Mucosa of gallbladder (tissue), 1 donor: ENCODE measurements at regions not wholly inside any gene's neighbourhood (a gene's known extent, or its start where the extent isn't known, plus 50 kb on each side); places are given as distances from the start of the nearest gene placed in this dataset.

Source experiments
- DNase-seq: peaks from one replicate; pipeline ENCODE4 v3.0.0-alpha.2; 2020; ENCODE audit warnings: low spot score
- donor health status: DM: no; HTN: no; CAD: no.

GRCh38 chr13:22176968-22177520, 506.2 kb downstream of the FGF9 start:
- no peak for DNase-seq

GRCh38 chr13:22178878-22179277, 508.0 kb downstream of the FGF9 start:
- DNase-seq, result no peak

GRCh38 chr13:22187329-22187728, 516.5 kb downstream of the FGF9 start:
- DNase-seq, result no peak

DNA sequence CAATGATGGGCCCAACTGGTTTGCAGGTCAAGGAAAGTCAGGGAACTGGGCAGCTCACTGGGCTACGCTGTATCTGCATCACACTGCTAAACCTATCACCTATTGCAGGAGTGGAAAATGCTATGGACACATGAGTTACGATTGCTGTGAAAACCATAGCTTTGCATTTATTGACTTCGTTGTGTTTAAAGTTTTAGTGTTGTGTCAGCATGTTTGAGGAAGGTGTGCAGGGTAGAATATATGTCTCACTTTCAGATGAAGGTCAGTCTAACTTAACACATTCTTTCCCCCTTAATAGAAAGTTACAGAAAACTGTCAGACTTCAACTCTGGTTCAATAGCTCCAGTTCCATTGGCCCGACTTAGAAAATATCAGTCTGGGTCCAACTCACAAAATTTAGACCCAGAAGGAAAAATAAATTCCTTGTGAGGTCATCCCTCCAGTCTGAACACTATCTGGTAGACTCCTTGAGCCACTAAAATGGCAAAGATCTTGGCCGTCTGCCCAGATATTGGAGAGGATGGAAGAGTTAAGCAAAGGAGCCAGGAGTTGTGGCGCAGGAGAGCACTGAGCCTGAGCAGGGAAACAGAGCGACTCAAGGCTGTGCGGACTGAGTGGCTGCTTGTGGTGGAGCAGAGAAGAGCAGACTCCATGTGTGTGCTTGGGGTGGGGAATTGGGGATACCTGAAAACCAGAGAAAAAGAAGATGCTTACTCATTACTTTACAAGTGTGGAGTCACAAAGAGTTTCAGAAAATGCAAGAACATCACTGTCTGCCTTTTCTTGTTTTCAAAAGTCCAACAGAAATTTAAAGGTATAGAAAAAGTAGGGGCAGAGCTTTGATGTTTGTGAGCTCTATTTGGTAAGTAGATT, 518.5 kb downstream of the FGF9 start:
- no peak for DNase-seq

GRCh38 chr13:22193070-22193469, 522.2 kb downstream of the FGF9 start:
- DNase-seq, result no peak

DNA sequence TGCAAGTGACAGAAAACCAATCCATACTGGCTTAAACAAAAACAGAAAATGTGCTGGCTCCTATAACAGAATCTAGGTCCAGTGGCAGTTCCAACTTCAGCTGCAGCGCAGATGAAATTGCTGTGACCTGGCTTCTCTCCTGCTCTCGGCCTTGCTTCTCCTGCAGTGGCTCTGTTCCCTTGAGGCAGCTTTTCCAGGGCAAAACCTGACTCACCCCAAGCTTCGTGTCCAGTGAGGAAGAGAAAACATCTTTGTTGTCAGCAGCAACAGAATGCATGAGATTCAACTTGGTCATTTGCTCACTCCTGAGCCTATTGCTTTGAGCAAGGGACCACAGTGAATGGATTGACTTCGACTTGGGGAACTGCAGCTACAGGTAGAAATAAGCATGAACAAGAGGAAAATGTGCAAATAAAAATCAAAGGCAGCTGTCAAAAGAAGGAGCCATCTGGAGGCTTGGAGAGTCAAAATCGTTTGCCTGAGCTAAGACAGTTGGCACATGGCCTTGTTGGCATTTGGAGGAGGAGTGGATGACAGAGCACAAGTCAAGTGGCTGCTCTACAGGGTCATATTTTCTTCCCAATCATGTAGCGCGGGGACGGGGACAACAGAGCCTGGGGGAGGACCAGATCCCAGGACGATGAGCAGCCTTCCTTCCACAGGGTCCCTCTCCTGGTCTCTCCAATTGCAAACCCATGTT, 523.4 kb downstream of the FGF9 start:
- no peak for DNase-seq

DNA sequence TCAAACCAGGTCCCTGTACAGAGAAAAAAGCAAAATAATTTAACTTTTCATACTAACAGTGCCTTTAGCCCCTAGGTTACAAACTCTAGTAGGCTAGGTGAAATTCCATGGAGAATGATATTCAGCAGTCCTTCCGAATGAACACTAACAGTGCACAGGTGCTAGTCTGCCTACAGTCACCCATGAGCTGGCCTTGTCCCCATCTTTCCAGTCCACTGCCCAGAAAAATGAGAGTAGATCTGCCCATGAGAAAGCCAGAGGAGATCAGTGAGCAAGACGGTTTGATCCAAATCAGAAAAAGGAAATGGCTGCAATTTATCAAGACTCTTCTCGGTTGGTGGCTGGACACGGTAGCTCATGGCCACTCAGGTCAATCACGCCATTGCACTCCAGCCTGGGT, 524.9 kb downstream of the FGF9 start:
- no peak for DNase-seq

GRCh38 chr13:22196777-22197176, 525.9 kb downstream of the FGF9 start:
- no peak for DNase-seq

DNA sequence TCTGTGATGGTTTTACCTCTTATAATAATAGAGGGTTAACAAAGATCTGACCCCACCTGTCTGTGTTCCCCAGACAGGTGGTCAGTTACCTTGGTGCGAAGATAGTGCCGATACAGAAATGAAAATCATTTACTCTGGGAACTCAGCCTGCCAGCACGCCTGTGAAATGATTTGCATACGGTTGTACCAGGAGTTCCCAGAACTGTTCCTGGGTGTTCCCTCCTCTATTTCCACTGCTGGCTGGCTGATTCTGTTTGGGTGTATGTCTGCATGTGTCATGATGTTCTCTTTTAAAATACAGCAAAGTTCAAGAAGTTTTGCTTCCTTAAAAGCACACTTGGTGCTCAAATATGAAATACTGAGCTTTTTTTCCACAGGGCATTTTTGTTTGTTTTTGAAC, 527.1 kb downstream of the FGF9 start:
- DNase-seq, result no peak

DNA sequence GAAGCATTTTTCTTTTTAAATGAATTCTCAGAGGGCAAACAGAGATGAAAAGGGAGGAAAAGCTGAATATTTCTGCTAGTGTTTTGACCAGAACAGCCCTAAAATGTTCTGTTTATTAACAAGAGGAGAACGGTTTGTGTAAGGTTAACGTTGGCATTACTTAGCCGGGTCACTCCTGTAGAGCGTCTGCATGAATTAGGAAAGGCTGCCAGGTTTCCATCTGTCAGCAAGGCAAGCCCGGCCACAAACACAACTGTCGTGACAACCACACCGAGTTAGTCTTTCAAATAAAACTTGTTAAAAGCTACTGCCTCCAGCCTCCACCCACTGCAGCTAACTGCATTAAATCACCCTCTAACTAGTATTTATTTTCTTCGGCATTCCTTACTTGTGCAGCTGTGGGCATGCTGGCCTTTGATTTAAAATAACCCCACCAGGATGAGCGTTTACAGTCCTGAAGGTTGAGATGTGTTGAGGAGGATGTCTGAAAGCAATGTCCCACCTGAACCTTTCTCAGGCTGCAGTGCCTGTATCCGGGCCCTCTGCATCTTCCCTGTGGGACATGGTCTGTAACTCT, 527.9 kb downstream of the FGF9 start:
- DNase-seq, result no peak

DNA sequence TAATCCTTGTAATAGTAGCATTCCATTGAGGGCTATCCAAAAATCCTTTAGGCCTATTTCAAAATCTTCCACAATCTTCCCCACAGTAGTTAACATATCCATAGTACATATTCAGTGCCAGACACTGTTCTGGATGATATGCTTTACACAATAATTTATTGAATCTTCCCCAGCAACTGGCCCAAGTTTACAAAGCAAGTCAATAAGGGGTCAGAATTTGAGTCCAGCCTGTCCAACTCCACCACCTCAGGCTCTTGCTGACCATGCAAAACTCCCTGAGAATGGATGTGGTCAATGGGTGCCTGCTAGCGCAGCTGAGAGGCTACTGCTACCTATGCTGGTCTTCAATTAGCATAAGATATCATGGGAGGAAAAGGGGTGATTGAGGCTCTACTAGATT, 529.6 kb downstream of the FGF9 start:
- DNase-seq, result no peak

DNA sequence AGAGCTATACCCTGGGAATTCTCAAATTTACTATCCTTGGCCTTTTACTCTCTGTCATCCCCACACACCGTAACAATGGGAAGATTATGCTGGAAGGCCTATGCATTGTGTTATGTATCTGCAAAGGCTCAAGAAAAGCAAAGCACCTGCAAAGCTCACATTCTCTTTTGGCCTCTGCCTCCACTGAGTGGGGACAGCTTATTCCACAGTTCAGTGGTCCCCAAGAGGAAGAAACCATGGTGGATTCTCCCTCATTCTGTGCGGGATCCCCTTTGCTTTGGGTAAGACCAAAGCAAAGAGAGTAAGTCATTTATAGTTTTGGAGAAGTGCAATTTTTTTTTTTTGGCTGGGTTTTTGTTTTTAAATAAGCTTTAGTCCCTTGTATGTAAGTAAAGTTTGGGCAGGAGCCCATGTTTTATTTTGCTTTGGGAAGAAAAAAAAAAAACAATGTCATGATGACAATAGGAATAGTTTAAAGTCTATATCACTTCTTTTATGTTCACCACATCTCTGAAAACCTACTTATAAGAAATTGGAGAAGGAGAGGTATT, 530.6 kb downstream of the FGF9 start:
- no peak for DNase-seq

DNA sequence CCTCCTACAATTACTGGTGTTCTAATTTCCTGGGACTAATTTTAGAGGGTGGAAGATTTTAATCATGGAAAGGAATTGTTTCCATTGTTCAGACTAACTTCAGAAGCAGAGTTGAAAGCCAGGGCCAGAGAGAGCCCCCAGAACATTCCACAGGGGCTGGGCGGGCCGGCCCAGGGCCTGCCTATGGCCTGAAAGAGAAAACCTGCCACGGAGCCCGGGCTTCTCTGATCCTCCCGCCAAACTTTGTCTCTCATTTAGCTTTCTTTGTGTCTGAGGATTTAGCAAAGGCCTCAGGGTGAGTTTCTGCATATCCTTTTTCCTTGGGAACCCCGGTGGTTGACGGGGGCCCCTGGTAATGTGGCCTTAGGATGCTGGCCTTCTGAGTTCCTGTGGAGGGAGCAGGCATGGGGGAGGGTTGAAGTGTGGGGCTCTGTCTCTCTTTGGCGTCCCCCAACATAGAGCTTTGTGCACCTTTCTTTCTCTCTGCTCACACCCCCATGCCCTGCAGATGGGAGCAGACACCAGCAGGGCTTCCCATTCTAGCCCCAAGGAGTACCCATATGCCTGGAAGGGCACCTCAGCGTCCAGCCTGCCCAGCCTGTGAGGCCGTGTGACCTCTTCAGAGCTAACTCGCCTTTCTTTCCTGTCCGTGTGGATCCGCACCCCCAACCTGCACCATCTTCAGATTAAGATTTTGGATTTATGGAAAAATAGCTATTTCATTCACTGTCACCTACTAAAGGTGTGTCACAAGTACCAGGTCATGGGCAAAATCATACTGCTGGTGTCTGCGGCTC, 539.5 kb downstream of the FGF9 start:
- no peak for DNase-seq

- DNase-seq, result no peak
Measured at GRCh38 chr13:22211876-22212275, 541.0 kb downstream of the FGF9 start.

DNA sequence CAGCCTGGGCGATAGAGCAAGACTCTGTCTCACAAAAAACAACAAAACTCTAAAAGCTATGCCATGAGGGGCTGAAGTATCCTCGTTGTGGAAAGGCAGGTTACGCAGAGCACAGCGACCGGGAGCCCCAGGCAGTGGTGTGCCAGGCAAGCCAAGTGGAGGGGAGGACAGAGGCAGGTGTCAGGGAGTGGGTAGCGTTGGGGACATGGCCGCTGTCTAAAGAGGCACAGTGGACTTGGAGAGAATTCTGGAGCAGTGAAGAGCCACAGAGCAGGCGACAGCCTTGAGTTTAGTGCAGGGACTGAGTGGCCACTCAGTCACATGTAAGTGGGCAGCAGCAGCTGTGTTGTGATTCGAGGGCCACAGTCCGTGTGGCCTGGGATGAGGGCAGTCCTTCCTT, 541.7 kb downstream of the FGF9 start:
- DNase-seq, result no peak

DNA sequence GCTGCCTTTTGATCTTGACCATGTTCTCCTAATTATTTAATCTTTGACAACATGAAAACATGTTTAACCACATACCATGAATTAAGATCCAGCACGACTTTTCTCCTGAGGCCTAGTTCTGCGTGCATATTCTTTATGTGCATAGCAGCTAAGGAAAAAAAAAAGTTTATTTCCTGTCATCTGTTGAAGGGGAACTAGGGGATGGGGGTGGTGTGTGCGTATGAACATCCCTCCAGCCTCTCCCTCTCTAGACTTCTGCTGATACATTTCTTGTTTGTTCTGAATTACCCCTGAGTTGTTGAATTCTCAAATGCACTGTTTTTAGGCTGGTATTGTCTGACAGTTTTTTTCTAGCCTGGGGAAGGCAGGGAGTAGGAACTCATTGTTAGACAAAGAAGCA, 543.3 kb downstream of the FGF9 start:
- no peak for DNase-seq

GRCh38 chr13:22218797-22219196, 547.9 kb downstream of the FGF9 start:
- DNase-seq, result no peak

DNA sequence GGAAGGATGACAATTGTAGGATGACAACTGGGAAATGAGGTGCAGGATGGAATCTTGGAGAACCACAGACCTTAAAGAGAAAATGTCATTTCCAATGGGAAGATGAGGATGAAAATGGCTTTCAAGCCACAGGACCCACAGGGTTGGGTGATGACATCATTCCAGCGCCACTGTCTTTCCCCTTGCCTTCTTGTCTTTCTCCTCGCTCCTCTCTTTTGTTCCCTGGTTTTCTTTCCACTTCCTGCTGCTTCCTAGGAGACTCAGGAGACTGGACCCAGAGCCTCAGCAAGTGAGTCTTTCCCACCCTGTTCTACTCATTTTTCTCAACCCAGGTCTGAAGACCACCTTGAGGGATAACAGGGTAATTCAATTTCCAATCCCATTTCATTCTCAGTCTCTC, 548.8 kb downstream of the FGF9 start:
- DNase-seq, result no peak

DNA sequence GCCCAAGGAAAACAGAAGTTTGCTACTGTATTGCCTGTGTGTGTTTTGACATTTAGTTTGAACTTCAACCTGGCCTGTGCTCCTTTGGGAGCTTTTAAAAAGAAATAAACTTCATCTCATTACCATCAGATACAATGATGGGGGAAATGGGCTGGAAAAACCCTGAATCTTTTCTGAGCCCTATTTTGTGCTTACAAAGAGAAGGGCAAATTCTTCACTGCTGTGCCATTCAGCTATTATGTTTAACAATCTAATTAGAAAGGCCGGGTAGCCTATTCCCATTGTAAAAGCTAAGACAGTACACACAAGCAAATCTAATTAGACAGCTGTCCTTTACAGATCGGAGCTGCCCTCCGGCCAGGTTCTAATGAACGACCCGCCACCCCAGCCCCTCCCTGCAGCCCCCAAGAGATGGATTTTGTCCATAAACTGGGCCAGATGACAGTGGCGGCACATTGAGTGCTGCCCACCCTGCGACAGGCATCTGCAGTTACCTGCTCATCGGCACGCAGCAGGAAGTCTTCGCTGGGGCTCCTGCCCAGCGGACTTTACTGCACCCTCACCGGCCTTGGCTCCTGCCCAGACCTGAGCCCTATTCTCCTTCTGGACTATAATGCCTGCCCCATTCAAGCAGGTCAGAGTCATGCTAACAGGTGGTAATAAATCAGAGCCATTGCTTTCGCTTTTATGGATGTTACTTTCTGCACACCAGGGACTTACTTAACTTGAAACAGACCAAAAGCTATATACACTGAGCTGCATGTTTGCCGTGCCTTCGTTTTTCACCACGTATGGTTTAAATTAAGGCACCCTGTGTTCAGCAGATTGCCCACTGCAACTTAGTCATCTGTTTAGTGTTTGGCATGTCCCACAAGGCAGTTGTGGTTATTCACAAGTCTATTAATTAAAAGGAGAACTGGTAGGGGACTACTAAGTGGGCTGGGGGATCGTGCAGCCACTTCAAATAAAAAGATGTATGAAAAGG, 549.6 kb downstream of the FGF9 start:
- DNase-seq, result no peak

DNA sequence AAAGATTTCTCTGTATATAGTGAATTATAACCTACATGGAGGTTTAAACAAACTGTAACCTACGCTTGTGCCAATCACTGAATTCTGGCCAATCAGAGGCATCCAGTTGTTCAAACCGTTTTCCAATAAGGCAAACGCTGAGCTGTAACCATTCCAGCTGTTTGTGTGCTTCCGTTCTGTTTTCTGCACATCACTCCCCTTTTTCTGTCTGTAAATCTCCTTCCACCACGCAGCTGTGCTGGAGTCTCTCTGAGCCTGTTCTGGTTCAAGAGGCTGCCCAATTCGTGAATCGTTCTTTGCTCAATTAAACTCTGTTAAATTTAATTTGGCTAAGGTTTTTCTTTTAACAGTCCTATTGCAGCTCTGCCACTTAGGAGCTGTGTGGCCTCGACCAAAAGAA, 552.5 kb downstream of the FGF9 start:
- DNase-seq, result no peak
